GM12865 (cell line): ENCODE measurements at regions not wholly inside any gene's neighbourhood (a gene's known extent, or its start where the extent isn't known, plus 50 kb on each side); places are given as distances from the start of the nearest gene placed in this dataset.

Source experiments
- DNase-seq: peaks from one replicate; pipeline ENCODE4 v3.0.0; 2010; ENCODE audit warnings: low read depth
- H3K4me3 ChIP-seq: 2 replicates; pipeline ENCODE4 v1.5.1; 2011; ENCODE audit warnings: mild to moderate bottlenecking, low read depth, low read length, control low read depth
- CTCF ChIP-seq: IDR thresholded peaks from 2 replicates; pipeline ENCODE4 v1.5.1; 2011; ENCODE audit warnings: low read length, control low read depth, low read depth, inconsistent platforms; ENCODE audit not compliant: insufficient read depth; ENCODE audit errors: missing control alignments

GRCh38 chr18:40877096-40877495 lies 1077.9 kb upstream of the PIK3C3 start:
- DNase-seq = no peak
- no peak overlapping the region for H3K4me3 ChIP-seq
- TF ChIP-seq CTCF = no peak

- DNase-seq = no peak
- no peak for TF ChIP-seq CTCF
Observed at GRCh38 chr18:40875101-40875615, 1079.9 kb upstream of the PIK3C3 start.

GRCh38 chr18:40874233-40874632 lies 1080.8 kb upstream of the PIK3C3 start:
- TF ChIP-seq CTCF = no peak
- H3K4me3 ChIP-seq = no peak overlapping the region
- no peak for DNase-seq

More at GRCh38 chr18:40875101-40875615, 1079.9 kb upstream of the PIK3C3 start:
- H3K4me3 ChIP-seq = no peak overlapping the region

- no peak for DNase-seq
- no peak overlapping the region for H3K4me3 ChIP-seq
- no peak for TF ChIP-seq CTCF
Observed at GRCh38 chr18:40868110-40868858, 1086.8 kb upstream of the PIK3C3 start.

GRCh38 chr18:40867459-40867858 lies 1087.6 kb upstream of the PIK3C3 start:
- no peak for TF ChIP-seq CTCF
- H3K4me3 ChIP-seq = no peak overlapping the region
- no peak for DNase-seq

GRCh38 chr18:40866968-40867367 lies 1088.1 kb upstream of the PIK3C3 start:
- TF ChIP-seq CTCF = no peak
- DNase-seq = no peak

More at GRCh38 chr18:40866968-40867367, 1088.1 kb upstream of the PIK3C3 start:
- no peak overlapping the region for H3K4me3 ChIP-seq
